HG03060 (cell line): ENCODE measurements at regions not wholly inside any gene's neighbourhood (a gene's known extent, or its start where the extent isn't known, plus 50 kb on each side); places are given as distances from the start of the nearest gene placed in this dataset.

Experiments used
- ATAC-seq: cut with Tn5 transposase; IDR thresholded peaks from one replicate; pipeline ENCODE4 v1.9.1; 2021; ENCODE audit warnings: low read depth, moderate number of reproducible peaks; ENCODE audit not compliant: unreplicated experiment

GRCh38 chr2:146890491-146890890 is 954.3 kb upstream of the ACVR2A start:
- no peak for ATAC-seq

- no peak for ATAC-seq
Observed at GRCh38 chr2:146879882-146880281, 964.9 kb upstream of the ACVR2A start.

GRCh38 chr2:146874260-146874658 is 970.6 kb upstream of the ACVR2A start:
- ATAC-seq = no peak

DNA sequence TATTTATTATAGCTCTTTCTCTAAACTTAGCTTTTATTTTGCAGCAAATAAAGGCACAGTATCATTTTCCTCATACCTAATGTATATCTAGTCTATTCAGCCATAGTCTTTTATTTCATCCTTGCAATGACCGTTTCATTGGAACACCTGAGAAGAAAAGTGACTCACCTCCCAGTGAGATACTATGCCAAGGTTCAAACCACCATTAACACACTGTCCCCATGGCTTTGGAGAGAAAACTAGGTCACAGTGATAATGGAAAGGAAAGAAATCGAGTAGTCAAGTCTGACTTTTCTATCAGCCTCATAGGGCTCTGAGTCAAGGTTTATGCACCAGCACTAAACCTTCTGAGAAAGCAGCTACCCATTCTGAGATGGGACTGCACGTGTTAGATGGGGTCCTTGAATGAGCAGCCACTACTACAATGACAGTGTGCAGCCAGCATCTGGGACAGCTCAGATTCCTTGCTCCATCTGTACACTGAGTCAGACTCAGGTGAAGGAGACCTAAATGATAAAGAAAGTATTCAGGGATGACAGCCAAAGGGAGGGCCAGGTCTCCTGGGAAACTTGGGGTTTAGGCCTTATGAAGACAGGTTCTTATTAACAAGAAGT is 971.1 kb upstream of the ACVR2A start:
- ATAC-seq = no peak

GRCh38 chr2:146873056-146873455 is 971.8 kb upstream of the ACVR2A start:
- no peak for ATAC-seq

DNA sequence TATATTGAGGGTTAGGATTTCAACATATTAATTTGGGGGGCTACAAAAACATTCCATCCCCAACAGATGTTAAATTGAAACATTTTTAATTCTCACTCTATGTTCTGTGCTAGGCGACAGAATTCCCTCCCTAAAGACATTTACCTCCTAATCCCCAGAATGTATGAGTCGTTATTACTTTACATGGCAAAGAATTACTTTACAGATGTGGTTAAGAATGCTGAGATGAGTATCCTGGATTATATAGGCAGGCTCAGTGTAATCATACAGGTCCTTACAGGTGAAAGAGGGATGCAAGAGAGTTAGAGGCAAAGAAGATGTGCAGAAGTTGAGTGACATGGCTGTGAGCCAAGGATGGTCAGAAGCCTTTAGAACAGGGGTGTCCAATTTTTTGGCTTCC is 974.1 kb upstream of the ACVR2A start:
- ATAC-seq = no peak

GRCh38 chr2:146869328-146869727 is 975.5 kb upstream of the ACVR2A start:
- ATAC-seq = no peak

- no peak for ATAC-seq
Observed at GRCh38 chr2:146868051-146868450, 976.8 kb upstream of the ACVR2A start.

- ATAC-seq = no peak
Observed at GRCh38 chr2:146867477-146867986, 977.3 kb upstream of the ACVR2A start.

DNA sequence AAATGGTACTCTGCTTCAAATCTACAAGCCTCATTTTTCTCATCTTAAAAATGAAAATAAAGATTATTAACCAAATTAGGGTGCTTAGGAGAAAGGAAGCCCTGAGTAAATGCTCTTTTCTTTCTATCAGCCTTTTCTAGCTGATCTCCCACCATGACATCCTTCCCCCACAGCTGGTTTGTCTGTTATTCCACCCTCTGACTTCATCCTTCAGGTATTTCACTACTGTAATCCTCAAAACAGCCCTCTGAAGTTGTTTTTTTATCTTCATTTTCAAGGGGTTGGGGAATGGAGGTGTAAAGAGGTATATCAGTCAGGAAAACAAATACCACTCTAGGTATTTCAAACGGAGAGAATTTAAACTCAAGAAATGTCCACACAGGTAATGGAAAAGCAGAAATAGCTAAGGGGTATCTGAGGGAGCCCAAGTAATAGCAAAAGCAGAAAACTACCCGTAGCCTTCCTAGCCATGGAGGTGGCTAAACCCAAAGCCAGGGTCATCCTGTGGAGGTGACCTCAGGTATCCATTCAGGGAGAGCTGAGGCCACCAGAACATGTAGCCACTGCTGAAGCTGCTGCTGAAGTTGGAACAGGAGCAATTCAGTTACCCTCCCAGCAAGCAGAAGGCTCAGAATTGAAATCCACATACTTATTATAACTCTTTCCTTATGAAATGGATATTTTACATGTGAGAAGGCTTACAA is 990.9 kb upstream of the ACVR2A start:
- no peak for ATAC-seq

DNA sequence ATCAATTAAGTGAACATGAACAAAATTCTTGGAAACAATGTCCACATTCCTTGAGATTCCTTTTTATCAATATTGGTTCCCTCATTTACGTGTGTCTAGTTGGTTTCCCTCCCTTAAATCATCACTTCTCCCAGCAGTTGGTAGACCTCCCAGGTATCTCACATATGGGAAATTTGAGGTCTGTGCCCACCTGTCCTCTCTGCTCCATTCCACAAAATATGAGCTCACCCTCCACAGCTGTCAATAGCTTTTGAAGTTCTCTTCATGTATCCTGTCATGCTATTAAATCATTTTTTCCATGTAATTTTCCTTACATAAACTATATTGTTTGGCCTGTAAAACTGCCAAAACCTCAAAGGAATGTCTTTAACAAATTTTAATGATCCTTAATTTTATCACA is 992.2 kb upstream of the ACVR2A start:
- ATAC-seq = no peak

DNA sequence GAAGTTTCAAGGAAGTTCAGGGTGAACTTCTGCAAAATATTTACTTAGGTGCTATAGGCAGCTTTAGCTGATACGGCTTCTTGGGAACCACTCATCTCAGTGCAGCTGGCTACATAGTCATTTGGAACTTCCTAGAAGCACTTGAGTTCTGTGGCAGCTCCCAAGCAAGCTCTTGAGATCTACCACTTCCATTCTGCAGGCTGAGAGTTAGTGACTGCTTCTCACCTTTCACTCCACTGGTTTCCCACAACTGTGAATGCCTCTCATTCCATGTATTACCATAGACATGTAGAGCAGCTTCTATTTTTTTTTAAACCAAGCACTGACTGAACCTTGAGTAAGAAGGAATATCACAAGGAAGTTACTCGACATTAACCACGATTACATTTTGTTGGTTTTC is 994.1 kb upstream of the ACVR2A start:
- ATAC-seq = no peak

DNA sequence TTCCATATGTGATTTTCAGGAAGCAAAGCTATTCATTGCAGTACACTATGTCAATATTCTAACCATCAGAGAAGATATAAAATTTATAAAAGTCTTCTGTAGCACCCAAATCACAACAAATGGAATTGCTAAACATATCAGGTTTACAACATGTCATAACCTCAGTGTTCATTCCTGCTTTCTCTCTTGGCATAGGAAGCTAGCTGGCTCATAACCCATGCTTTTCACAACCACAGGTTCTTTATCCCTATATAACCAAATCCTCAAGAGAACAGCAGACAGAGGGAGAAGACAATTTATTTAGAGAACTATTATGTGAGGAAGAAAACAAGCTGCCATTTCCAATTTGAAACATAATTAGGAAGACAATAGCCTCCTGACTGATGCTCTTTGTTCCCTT is 997.0 kb upstream of the ACVR2A start:
- ATAC-seq = no peak

DNA sequence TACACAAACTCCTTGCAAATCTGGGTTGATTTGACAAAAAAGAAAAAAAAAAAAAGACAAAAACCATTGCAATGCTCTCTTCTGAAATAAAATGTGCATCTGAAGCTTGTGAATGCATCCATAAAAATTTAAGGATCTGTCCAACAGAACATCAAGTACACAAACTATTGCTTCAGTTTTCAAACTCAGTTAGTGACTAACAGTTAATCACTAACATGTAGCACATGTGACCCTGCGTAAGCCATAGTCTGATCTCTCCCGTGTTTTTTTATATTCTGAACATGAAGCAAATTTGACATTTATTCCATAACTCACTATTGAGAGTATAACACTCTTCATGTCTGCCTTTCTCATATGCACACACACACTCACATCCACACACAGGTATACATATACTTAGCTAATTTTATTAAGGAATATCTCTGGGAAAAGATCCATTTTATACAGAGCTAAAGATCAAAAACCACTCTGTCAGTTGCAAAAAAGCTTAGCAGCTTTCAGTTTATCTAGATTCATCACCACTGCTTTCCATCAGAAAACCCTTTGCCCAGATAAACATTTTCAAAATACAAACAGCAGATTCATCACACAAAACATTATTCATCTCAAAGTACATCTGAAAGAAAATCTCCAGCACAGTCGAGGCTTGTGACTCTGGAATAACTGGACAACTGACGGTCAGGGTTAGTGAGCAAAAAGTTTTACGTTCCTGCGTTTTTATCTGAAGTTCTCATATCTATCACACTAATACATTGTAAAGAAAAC is 1000.4 kb upstream of the ACVR2A start:
- no peak for ATAC-seq

- ATAC-seq = no peak
Observed at GRCh38 chr2:146837857-146838256, 1007.0 kb upstream of the ACVR2A start.

GRCh38 chr2:146826388-146826787 is 1018.4 kb upstream of the ACVR2A start:
- no peak for ATAC-seq

DNA sequence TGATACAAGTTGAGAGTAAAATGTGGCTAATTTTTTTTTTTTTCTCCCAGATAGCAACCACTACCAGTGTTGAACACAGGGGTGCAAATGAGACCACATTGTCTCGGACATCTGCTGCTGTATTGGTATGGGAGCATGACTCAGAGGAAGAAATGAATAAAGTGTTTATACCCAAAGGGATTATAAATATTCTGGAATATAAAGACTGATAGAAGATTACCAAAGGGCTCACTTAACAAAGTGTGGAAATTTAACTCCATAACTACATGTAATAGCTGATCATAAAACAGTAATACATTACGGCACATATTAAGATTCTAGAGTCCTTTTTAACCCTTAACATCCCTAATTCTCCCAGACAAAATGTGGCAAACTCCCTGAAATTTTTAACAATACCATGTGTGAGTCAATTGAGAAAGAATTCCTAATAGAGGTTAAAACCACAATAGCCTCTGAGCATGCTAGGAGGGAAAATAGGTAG is 1023.0 kb upstream of the ACVR2A start:
- ATAC-seq = no peak

- ATAC-seq = no peak
Observed at GRCh38 chr2:146820672-146821071, 1024.2 kb upstream of the ACVR2A start.

DNA sequence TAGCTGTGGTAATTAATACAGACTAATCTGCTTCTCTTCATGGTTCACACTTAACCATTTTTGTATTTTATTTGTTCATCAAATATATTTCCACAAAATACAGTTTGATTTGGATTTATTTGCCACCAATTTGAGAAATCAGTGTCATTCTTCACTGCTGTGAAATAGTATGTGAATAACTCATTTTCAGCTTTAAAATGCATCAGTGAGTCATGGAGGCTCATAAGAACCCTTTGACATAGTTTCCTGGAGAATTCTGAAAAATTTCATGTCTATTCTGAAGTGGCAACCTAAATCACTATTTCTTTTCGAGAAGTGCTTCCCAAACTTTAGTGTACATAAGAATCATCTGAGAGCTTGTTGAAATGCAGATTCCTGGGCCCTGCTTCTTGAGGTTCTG is 1026.7 kb upstream of the ACVR2A start:
- no peak for ATAC-seq

- no peak for ATAC-seq
Observed at GRCh38 chr2:146817613-146818012, 1027.2 kb upstream of the ACVR2A start.

- no peak for ATAC-seq
Observed at GRCh38 chr2:146814971-146815370, 1029.9 kb upstream of the ACVR2A start.
